ENCODE measurements at regions not wholly inside any gene's neighbourhood (a gene's known extent, or its start where the extent isn't known, plus 50 kb on each side); places are given as distances from the start of the nearest gene placed in this dataset.

- TF ChIP-seq NR0B1 (IDR thresholded peaks at IDR 0.05; ENCODE audit: partially characterized antibody), result no peak
Measured at GRCh38 chr13:40457929-40458719, 208.3 kb downstream of the FOXO1 start (continued).

- no peak overlapping the region for H3K4me3 ChIP-seq
- H3K27me3 ChIP-seq (ENCODE audit: control insufficient read depth in 2 of 2, insufficient read depth in 2 of 2, low read length in 2 of 2), result no peaks in the 10 kb centered on the region; a peak in 1 of 5 replicates
- no peak overlapping the region for H3K27ac ChIP-seq (ENCODE audit: extremely low read depth, low read depth, low read length)
- no peaks in the 10 kb centered on the region for H3K9me1 ChIP-seq (ENCODE audit: control insufficient read depth, insufficient read depth, low read length)
- H3K9me3 ChIP-seq (replicated peaks; ENCODE audit: control insufficient read depth, insufficient read depth, low read depth, low read length), result no peaks in the 10 kb centered on the region
- 1% methylated on average over 7 of the region's 7 CpGs for WGBS (ENCODE audit: insufficient coverage, low coverage, missing lambda C conversion rate)
- in situ Hi-C loops (cut with MboI), result no loop called here
- FAIRE-seq (no peak), ATAC-seq (no peak), DNase-seq (ENCODE audit: extremely low read depth in 1 of 4, low spot score in 3 of 4) (no peak)
- H3K36me3 ChIP-seq (ENCODE audit: control insufficient read depth, insufficient read depth, low read length), result no peaks in the 10 kb centered on the region
- no peak overlapping the region for H3K4me2 ChIP-seq (ENCODE audit: insufficient read depth, low read length)
- no TSS peak for BruUV-seq (replicated peaks)
- H3K9ac ChIP-seq (ENCODE audit: insufficient read depth in 1 of 2, low read depth in 2 of 2, low read length in 2 of 2), result no peak overlapping the region
- CTCF ChIA-PET (ENCODE audit: low intra/inter-chr PET ratio), result no interaction called here
- intact Hi-C loops (cut with micrococcal nuclease), result no loop called here
- no peaks in the 10 kb centered on the region for H3K79me2 ChIP-seq (ENCODE audit: control insufficient read depth, insufficient read depth, low read length)
- POLR2A ChIA-PET, result no interaction called here
- no peak overlapping the region for H2AFZ ChIP-seq (ENCODE audit: low read depth, low read length)
- no peaks in the 10 kb centered on the region for H4K20me1 ChIP-seq (replicated peaks; ENCODE audit: control insufficient read depth, insufficient read depth, low read length)
- H3K4me1 ChIP-seq (replicated peaks in 1 of 2; ENCODE audit: control insufficient read depth in 2 of 2, insufficient read depth in 2 of 2, low read length in 2 of 2), result no peaks in the 10 kb centered on the region
- TF ChIP-seq CREM (IDR thresholded peaks at IDR 0.05; ENCODE audit: low read depth) (no peak), ZBTB8A (IDR thresholded peaks at IDR 0.05; ENCODE audit: partially characterized antibody) (no peak), TFE3 (CRISPR knock-in tag; IDR thresholded peaks at IDR 0.05) (no peak), KLF16 (IDR thresholded peaks at IDR 0.05) (no peak), OTX1 (CRISPR knock-in tag; IDR thresholded peaks at IDR 0.05) (no peak), IRF9 (tag; IDR thresholded peaks at IDR 0.05) (no peak), ETV5 (CRISPR knock-in tag; IDR thresholded peaks at IDR 0.05; ENCODE audit: low read depth) (no peak), ZNF77 (CRISPR knock-in tag; IDR thresholded peaks at IDR 0.05) (no peak), CHD1 (IDR thresholded peaks at IDR 0.05; ENCODE audit: low read length) (no peak), SNAPC5 (CRISPR knock-in tag; IDR thresholded peaks at IDR 0.05) (no peak), NBN (IDR thresholded peaks at IDR 0.05; ENCODE audit: low read depth) (no peak), TRIM25 (IDR thresholded peaks at IDR 0.05; ENCODE audit: borderline replicate concordance) (no peak), MLLT1 (IDR thresholded peaks at IDR 0.05) (no peak), ESRRA (IDR thresholded peaks at IDR 0.05; ENCODE audit: borderline replicate concordance, low read depth) (no peak)
Measured at GRCh38 chr13:40458720-40458990, 207.8 kb downstream of the FOXO1 start.
